H1 (cell line): ENCODE measurements at regions not wholly inside any gene's neighbourhood (a gene's known extent, or its start where the extent isn't known, plus 50 kb on each side); places are given as distances from the start of the nearest gene placed in this dataset.
"Not testable (repeated sequence)": the region's sequence is repeated elsewhere in the genome, so short reads cannot be mapped to it uniquely, and the experiment has no call there.

ENCODE experiments used
- CTCF ChIA-PET: fragments of 300-600 bp; sonication (Branson Sonifier 250); formaldehyde crosslinking; loops from one replicate; lab custom pipeline; 2021; ENCODE audit not compliant: partially characterized antibody; lab: Charles Lee
- POLR2A ChIA-PET: fragments of 300-600 bp; sonication (Branson Sonifier 250); formaldehyde crosslinking; loops from one replicate; lab custom pipeline; 2021; ENCODE audit warnings: inconsistent platforms; ENCODE audit not compliant: partially characterized antibody; lab: Charles Lee
- DNase-seq, 2 experiments: peaks; one replicate each; pipeline versions ENCODE4 v3.0.0 to v3.0.0-alpha.2; 2010 to 2022; ENCODE audit warnings: low spot score in 2 of 2, low read depth in 1 of 2, mixed read lengths in 1 of 2
- FAIRE-seq: peaks from 2 replicates; lab custom pipeline; 2011; peaks lifted over from hg19 to GRCh38; lab: Jason Lieb, UNC
- H2AFZ ChIP-seq: 2 replicates; pipeline ENCODE4 v1.8.1; 2012; ENCODE audit warnings: low read length, inconsistent platforms
- H2AK5ac ChIP-seq: 2 replicates; pipeline ENCODE4 v1.6.1; 2013; ENCODE audit warnings: low read depth, low read length
- H2BK120ac ChIP-seq: replicated peaks from 2 replicates; pipeline ENCODE3; 2013; ENCODE audit warnings: low read depth, low read length, inconsistent platforms
- H2BK12ac ChIP-seq: 2 replicates; pipeline ENCODE4 v1.6.1; 2013; ENCODE audit warnings: low read depth, low read length
- H2BK15ac ChIP-seq: 2 replicates; pipeline ENCODE4 v1.6.1; 2013; ENCODE audit warnings: low read length
- H2BK20ac ChIP-seq: 2 replicates; pipeline ENCODE4 v1.6.1; 2013; ENCODE audit warnings: low read length
- H2BK5ac ChIP-seq: 2 replicates; pipeline ENCODE4 v1.6.1; 2013; ENCODE audit warnings: low read depth, low read length
- H3K14ac ChIP-seq: 2 replicates; pipeline ENCODE4 v1.6.1; 2013; ENCODE audit warnings: inconsistent platforms; ENCODE audit not compliant: insufficient read length
- H3K18ac ChIP-seq: 2 replicates; pipeline ENCODE4 v1.6.1; 2013; ENCODE audit warnings: low read length; ENCODE audit errors: extremely low read depth
- H3K23ac ChIP-seq: 2 replicates; pipeline ENCODE4 v1.6.1; 2013; ENCODE audit warnings: inconsistent platforms; ENCODE audit not compliant: insufficient read length
- H3K23me2 ChIP-seq: 2 replicates; pipeline ENCODE4 v1.6.1; 2013; ENCODE audit warnings: low read depth, low read length
- H3K27ac ChIP-seq: 2 replicates; pipeline ENCODE4 v1.6.1; 2011; ENCODE audit warnings: low read depth, low read length, inconsistent platforms
- H3K27me3 ChIP-seq, 4 experiments: replicated peaks in 1 of 4; 1 replicate in 1 of 4; 2 replicates in 3 of 4; pipeline versions ENCODE4 v1.6.1 to v1.8.1; 2011 to 2013; ENCODE audit warnings: low read length in 3 of 4, mild to moderate bottlenecking in 3 of 4, inconsistent platforms in 2 of 4, mixed read lengths in 2 of 4, moderate library complexity in 1 of 4; ENCODE audit not compliant: control insufficient read depth in 3 of 4, insufficient read depth in 3 of 4; ENCODE audit errors: extremely low read depth in 1 of 4
- H3K36me3 ChIP-seq, 4 experiments: 2 replicates each; pipeline versions ENCODE4 v1.6.1 to v1.8.1; 2011 to 2013; ENCODE audit warnings: mild to moderate bottlenecking in 4 of 4, low read length in 3 of 4, moderate library complexity in 2 of 4, control low read depth in 1 of 4, inconsistent platforms in 1 of 4; ENCODE audit not compliant: insufficient read depth in 4 of 4, control insufficient read depth in 2 of 4
- H3K4ac ChIP-seq: replicated peaks from 2 replicates; pipeline ENCODE3; 2013; ENCODE audit warnings: low read length, low read depth, mixed read lengths, inconsistent platforms; ENCODE audit not compliant: insufficient read length
- H3K4me1 ChIP-seq, 4 experiments: replicated peaks in 1 of 4; 1 replicate in 1 of 4; 2 replicates in 3 of 4; pipeline versions ENCODE4 v1.6.1 to v1.8.1; 2011 to 2013; ENCODE audit warnings: low read length in 3 of 4, inconsistent platforms in 2 of 4, mixed read lengths in 1 of 4; ENCODE audit not compliant: insufficient read depth in 4 of 4, control insufficient read depth in 3 of 4
- H3K4me2 ChIP-seq, 2 experiments: 2 replicates each; pipeline versions ENCODE4 v1.6.1 to v1.8.1; 2011 to 2013; ENCODE audit warnings: low read depth in 2 of 2, low read length in 2 of 2, control low read depth in 1 of 2, inconsistent platforms in 1 of 2, mild to moderate bottlenecking in 1 of 2; ENCODE audit not compliant: insufficient read depth in 1 of 2
- H3K4me3 ChIP-seq, 4 experiments: fragments of 200-600, 300-600 bp in 1 of 4; sonication (generic), shearing (Covaris generic), sonication (Bioruptor Twin) in 1 of 4; 2 replicates each; pipeline versions ENCODE4 v1.5.1 to v1.8.1; 2011 to 2016; ENCODE audit warnings: low read length in 4 of 4, low read depth in 3 of 4, control low read depth in 2 of 4, inconsistent platforms in 2 of 4, mild to moderate bottlenecking in 2 of 4, mixed read lengths in 1 of 4, moderate library complexity in 1 of 4; ENCODE audit not compliant: insufficient read depth in 2 of 4; ENCODE audit errors: extremely low read depth in 1 of 4
- H3K56ac ChIP-seq: replicated peaks from 2 replicates; pipeline ENCODE3; 2013; ENCODE audit warnings: low read depth, mild to moderate bottlenecking, mixed read lengths, low read length, inconsistent platforms; ENCODE audit not compliant: insufficient read length
- H3K79me1 ChIP-seq: 2 replicates; pipeline ENCODE4 v1.6.1; 2013; ENCODE audit warnings: low read depth, low read length, control low read depth
- H3K79me2 ChIP-seq, 2 experiments: 2 replicates each; pipeline versions ENCODE4 v1.6.1 to v1.8.1; 2012 to 2013; ENCODE audit warnings: low read length in 2 of 2, mild to moderate bottlenecking in 2 of 2, inconsistent platforms in 1 of 2; ENCODE audit not compliant: insufficient read depth in 2 of 2, control insufficient read depth in 1 of 2
- H3K9ac ChIP-seq, 4 experiments: replicated peaks in 1 of 4; 1 replicate in 1 of 4; 2 replicates in 3 of 4; pipeline versions ENCODE4 v1.6.1 to v1.8.1; 2011 to 2013; ENCODE audit warnings: low read depth in 3 of 4, low read length in 3 of 4, control low read depth in 2 of 4, mild to moderate bottlenecking in 2 of 4, moderate library complexity in 2 of 4, inconsistent platforms in 1 of 4; ENCODE audit errors: extremely low read depth in 1 of 4
- H3K9me3 ChIP-seq, 2 experiments: 2 replicates each; pipeline versions ENCODE4 v1.6.1 to v1.8.1; 2012 to 2013; ENCODE audit warnings: mild to moderate bottlenecking in 2 of 2, moderate library complexity in 2 of 2, control low read depth in 1 of 2, inconsistent platforms in 1 of 2, low read depth in 1 of 2, low read length in 1 of 2, mixed read lengths in 1 of 2; ENCODE audit not compliant: insufficient read depth in 2 of 2
- H4K20me1 ChIP-seq, 2 experiments: replicated peaks in 1 of 2; 2 replicates each; pipeline versions ENCODE3 to v1.8.1; 2011 to 2013; ENCODE audit warnings: inconsistent platforms in 2 of 2, low read length in 2 of 2, mild to moderate bottlenecking in 1 of 2; ENCODE audit not compliant: insufficient read depth in 2 of 2, control insufficient read depth in 1 of 2
- H4K5ac ChIP-seq: 2 replicates; pipeline ENCODE4 v1.6.1; 2013; ENCODE audit warnings: low read length, low read depth, mixed read lengths, inconsistent platforms; ENCODE audit not compliant: insufficient read length
- H4K8ac ChIP-seq: 2 replicates; pipeline ENCODE4 v1.8.0; 2013; ENCODE audit warnings: mild to moderate bottlenecking, moderate library complexity, low read length, inconsistent platforms; ENCODE audit not compliant: insufficient read depth; ENCODE audit errors: extremely low read depth
- H4K91ac ChIP-seq: replicated peaks from 2 replicates; pipeline ENCODE3; 2013; ENCODE audit warnings: low read length, mixed read lengths, inconsistent platforms; ENCODE audit not compliant: insufficient read length
- WGBS, 2 experiments: shearing (Covaris generic) in 1 of 2; methylation state at CpG; one replicate each; pipeline versions ENCODE4 v1.1.6 to v1.1.7; 2013 to 2015; ENCODE audit warnings: low lambda C conversion rate in 2 of 2, mixed read lengths in 2 of 2, inconsistent platforms in 1 of 2, low coverage in 1 of 2, missing lambda C conversion rate in 1 of 2; ENCODE audit not compliant: insufficient replicate concordance in 2 of 2, insufficient coverage in 1 of 2, insufficient read length in 1 of 2; ENCODE audit errors: extremely low coverage in 1 of 2, missing lambda C conversion rate in 1 of 2; 5-methylcytosine and 5-hydroxymethylcytosine counted together

DNA sequence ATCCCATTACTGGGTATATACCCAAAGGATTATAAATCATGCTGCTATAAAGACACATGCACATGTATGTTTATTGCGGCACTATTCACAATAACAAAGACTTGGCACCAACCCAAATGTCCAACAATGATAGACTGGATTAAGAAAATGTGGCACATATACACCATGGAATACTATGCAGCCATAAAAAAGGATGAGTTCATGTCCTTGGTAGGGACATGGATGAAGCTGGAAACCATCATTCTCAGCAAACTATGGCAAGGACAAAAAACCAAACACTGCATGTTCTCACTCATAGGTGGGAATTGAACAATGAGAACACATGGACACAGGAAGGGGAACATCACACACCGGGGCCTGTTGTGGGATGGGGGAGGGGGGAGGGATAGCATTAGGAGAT, 373.4 kb downstream of the SFMBT2 start:
- H2BK12ac ChIP-seq, FAIRE-seq, H2BK15ac ChIP-seq, H2BK5ac ChIP-seq, H4K91ac ChIP-seq, H4K5ac ChIP-seq, H3K4me1 ChIP-seq, H3K4ac ChIP-seq, DNase-seq, H4K8ac ChIP-seq, H3K23ac ChIP-seq, H3K4me3 ChIP-seq, H3K79me1 ChIP-seq, POLR2A ChIA-PET, H3K23me2 ChIP-seq, H3K9ac ChIP-seq, H2BK120ac ChIP-seq, H3K4me2 ChIP-seq, H3K79me2 ChIP-seq, H4K20me1 ChIP-seq, H3K27me3 ChIP-seq, H2BK20ac ChIP-seq, H2AFZ ChIP-seq, H3K18ac ChIP-seq, H3K14ac ChIP-seq, H3K27ac ChIP-seq, H2AK5ac ChIP-seq, H3K9me3 ChIP-seq, H3K36me3 ChIP-seq, H3K56ac ChIP-seq: not testable (repeated sequence)
- CTCF ChIA-PET, result interaction anchor here (1.0 to 1.4 kb wide), 3 partner anchors 11 to 43 kb away, joined by 4 to 6 read pairs (median 4); no protein-coding TSS in a partner anchor
- 0% methylated on average over 1 of the region's 2 CpGs; no CpG with 5 or more reads in 1 of the 2 experiments for WGBS, 2 experiments
